ENCODE measurements at regions not wholly inside any gene's neighbourhood (a gene's known extent, or its start where the extent isn't known, plus 50 kb on each side); places are given as distances from the start of the nearest gene placed in this dataset.
"Not testable (repeated sequence)": the region's sequence is repeated elsewhere in the genome, so short reads cannot be mapped to it uniquely, and the experiment has no call there.

GRCh38 chr3:174540116-174540908 lies 318.8 kb upstream of the NAALADL2 start:
- no peak for DNase-seq (ENCODE audit: low spot score)

- DNase-seq (ENCODE audit: low spot score): no peak
Measured at GRCh38 chr3:174541708-174542315, 317.3 kb upstream of the NAALADL2 start.

GRCh38 chr3:174547801-174548435 lies 311.2 kb upstream of the NAALADL2 start:
- no peak for DNase-seq (ENCODE audit: low spot score)

DNA sequence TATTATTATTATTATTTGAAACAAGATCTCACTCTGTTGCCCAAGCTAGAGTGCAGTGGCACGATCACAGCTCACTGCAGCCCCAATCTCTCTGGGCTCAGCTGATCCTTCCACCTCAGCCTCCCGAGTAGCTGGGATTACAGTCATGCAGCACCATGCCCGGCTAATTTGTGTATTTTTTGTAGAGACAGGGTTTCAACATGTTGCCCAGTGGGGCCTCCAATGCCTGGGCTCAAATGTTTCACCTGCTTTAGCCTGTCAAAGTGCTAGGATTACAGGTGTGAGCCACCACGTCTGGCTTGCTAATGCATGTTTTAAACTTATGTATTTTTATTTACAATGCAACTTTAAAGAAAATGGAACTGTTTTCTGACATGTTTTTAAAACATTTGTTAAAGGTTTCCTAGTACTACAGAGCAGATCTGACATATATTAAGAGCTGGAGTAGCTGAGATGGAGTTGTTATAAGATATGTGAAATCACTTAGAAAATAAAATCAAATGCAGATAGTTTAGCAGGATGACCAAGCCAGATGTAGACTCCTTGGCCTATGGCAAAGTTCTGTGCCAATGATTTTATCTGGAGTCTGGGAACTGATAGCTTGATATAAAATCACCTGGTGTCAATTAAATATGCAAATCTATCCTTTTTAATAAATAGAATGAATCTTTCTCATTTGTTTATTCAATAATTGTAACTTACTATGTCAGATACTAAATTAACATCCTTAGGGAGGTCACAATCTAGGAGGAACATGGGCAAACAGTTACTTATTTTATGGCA lies 310.1 kb upstream of the NAALADL2 start:
- DNase-seq (ENCODE audit: low spot score): no peak

GRCh38 chr3:174581558-174581957 lies 277.6 kb upstream of the NAALADL2 start:
- DNase-seq (ENCODE audit: low spot score): no peak

GRCh38 chr3:174583396-174583795 lies 275.7 kb upstream of the NAALADL2 start:
- DNase-seq (ENCODE audit: low spot score): no peak

DNA sequence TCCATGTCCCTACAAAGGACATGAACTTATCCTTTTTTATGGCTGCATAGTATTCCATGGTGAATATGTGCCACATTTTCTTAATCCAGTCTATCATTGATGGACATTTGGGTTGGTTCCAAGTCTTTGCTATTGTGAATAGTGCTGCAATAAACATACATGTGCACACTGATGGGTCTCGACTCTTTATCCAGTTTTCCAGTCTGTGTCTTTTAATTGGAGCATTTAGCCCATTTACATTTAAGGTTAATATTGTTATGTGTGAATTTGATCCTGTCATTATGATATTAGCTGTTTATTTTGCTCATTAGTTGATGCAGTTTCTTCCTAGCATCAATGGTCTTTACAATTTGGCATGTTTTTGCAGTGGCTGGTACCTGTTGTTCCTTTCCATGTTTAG lies 272.0 kb upstream of the NAALADL2 start:
- not testable (repeated sequence) for DNase-seq (ENCODE audit: low spot score)

- DNase-seq (ENCODE audit: low spot score): no peak
Measured at GRCh38 chr3:174596447-174596982, 262.6 kb upstream of the NAALADL2 start.

DNA sequence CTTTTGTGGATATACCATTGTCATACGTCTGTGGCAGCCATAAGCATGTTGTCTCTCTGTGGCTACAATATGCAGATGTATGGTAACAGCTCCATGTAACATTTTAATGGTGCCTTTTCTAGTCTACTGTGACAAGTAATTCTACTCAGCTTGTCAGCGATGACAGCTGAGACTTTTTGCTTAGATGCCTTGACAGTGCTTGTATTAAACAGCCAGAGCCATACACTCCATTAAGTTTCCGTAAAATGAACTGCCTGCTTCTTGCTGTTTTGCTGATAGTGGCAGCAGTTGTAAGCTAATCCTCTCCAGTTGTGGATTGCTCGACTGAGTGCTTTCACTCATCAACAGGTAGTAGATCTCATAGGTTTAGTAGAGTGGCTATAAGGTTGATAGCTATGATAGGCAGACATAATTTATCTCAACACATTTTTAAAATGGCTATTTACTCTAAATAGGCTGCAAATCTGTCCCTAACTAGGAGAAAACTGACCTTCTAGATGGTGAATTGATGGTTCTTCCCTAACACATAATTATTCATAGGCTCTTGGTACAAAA lies 260.2 kb upstream of the NAALADL2 start:
- DNase-seq (ENCODE audit: low spot score): no peak

DNA sequence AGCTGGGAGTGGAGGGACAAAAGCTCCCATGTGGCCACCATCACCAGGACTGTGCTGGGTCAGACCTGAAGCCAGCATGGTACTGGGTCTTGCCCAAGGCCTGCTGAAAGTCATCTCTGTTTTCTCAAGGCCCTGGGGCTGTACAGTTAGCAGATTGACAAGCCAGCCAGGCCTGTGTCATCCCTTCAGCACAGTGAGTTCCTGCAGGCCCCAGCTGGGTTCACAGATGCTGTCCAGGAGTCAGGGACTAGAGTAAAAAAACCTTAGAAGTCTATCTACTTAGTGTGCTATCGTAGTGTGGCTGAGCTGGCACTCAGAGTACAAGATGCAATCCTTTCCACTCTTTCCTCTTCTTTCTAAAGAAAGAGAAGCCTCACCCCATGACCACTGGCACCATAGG lies 246.0 kb upstream of the NAALADL2 start:
- DNase-seq (ENCODE audit: low spot score): no peak

DNA sequence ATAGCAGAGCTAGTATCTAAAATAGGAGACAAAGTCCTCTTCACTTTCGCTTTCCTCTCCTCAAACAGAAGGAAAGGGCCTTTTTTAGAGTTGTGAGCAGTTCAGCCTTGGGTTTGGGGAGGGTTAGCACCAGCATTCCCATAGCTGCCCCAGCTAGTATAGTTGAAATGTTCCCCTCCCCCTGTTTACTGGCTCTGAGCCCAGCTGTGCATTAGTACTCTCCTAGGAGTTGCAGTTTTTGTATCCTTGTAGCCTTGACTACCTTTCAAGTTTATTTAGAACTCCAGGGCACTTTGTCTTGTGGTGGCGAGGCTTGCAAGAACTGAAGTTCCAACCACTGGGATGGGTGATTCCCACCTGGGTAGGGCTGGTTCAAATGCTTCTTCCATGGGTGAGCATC lies 245.1 kb upstream of the NAALADL2 start:
- no peak for DNase-seq (ENCODE audit: low spot score)

DNA sequence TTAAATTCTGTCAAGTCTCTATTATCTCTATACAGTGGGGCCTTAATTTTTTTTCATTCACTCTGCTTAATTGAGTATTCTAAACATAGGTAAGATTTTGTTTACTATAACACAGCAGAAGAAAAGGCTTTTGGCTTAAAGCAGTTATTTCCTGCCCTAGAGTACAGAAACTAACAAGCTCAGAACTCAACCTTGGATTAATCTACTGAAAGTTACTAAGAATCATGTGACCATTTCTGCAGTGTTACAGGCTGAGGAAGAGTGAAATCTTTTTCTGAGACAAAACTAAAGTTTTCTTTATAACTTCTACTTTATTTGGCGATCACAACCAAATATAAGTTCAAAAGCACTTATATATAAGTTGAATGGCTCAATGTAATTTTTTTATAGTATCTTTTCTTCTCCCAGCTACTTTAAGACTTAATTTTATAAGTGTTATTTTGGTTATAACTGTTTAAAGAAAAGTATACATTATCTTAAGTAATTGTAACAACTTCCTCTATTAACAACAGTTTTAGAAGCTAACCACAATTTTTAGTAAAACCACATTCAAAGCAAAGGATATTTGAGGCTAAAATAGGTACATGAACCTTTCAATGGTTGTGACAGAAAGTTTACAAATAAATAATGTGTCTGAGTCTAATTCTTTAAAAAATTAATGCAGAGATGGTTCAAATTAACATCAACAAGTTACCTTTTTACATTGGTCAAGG lies 240.6 kb upstream of the NAALADL2 start:
- no peak for DNase-seq (ENCODE audit: low spot score)

DNA sequence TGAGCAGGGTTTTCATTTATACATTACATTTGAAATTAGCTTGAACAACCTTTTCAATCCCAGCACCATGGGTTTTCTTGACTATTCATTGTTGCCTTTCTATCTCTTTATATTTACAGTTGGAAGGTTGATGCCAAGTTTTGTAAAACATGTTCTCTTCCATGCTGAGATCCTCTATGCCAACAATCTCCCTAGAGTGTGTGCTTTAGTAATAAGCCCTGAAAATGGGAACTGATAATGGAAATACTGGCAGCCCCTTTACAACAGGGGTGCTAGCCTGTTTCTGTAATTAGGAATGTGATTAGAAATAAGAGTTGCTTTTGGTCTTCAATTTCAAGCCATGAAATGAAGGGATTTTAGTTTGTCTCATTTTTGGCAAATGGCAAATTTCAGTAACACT lies 239.9 kb upstream of the NAALADL2 start:
- no peak for DNase-seq (ENCODE audit: low spot score)

DNA sequence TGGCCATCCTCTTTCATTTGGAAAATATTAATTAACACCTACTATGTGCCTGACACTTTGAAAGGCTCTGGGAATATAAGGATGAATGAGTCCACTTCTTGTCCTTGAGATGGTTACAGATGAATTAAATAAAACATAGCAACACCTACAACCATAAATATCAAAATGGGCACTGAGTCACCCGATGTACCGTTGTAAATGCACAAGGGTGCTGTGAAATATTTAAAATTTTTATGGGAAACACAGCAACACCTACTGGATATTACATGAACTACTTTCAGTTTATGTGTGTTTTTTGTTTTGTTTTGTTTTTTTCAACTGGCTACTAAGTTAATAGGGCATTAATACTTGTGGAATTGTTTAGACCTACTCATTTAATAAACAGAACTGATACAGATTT lies 239.0 kb upstream of the NAALADL2 start:
- no peak for DNase-seq (ENCODE audit: low spot score)

GRCh38 chr3:174620855-174621472 lies 238.2 kb upstream of the NAALADL2 start:
- DNase-seq (ENCODE audit: low spot score): no peak

GRCh38 chr3:174633342-174633741 lies 225.8 kb upstream of the NAALADL2 start:
- no peak for DNase-seq (ENCODE audit: low spot score)

DNA sequence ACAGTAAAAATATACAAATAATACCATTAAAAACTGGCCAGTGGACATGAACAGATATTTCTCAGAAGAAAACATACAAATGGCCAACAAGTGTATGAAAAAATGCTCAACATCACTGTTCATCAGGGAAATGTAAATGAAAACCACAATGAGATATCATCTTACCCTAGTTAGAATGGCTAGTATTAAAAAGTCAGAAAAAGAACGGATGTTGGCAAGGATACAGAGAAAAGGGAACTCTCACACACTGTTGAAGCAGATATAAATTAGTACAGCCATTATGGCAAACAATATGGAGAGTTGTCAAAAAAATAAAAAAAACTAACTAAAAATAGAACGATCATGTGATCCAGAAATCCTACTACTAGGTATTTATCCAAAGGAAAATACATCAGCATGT lies 222.7 kb upstream of the NAALADL2 start:
- DNase-seq (ENCODE audit: low spot score): no peak

- DNase-seq (ENCODE audit: low spot score): no peak
Measured at GRCh38 chr3:174639406-174639805, 219.7 kb upstream of the NAALADL2 start.

DNA sequence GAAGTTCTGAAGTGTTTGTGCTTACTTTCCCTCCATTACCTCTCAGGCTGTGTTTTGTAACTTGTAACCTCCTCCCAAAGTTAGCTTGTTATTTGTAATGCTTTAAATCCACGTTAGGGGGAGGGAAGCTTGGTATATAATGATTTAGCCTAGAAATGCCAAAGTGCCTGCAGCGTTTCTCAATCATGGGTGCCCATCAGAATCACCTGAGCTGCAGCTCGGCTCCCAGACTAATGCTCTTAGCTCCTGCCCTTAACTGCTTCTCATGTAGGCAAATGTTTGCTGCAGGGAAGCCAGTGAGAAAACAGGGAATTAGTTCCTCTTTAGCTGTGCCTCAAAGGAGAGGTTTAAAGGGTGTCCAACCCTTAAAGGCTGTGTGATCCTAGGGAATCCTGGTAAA lies 219.2 kb upstream of the NAALADL2 start:
- DNase-seq (ENCODE audit: low spot score): no peak

- no peak for DNase-seq (ENCODE audit: low spot score)
Measured at GRCh38 chr3:174640932-174641331, 218.2 kb upstream of the NAALADL2 start.

DNA sequence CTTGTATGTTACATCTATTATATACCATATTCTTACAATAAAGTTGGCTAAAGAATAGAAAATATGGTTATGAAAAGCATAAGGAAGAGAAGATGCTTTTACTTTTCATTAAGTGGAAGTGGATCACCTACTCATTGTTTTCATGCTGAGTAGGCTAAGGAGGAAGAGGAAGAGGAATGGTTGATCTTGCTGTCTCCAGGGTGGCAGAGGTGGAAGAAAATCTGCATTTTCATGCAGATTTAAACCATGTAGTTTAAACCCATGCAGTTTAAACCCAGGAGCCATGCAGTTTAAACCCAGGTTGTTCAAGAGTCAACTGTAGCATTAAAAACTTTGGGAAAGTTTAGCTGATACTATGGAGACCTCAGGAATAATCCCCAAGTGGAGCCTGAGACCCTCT lies 214.8 kb upstream of the NAALADL2 start:
- DNase-seq (ENCODE audit: low spot score): no peak

All from ureter (tissue), 1 donor.